Upper lobe of right lung (tissue), 1 donor: ENCODE measurements at regions not wholly inside any gene's neighbourhood (a gene's known extent, or its start where the extent isn't known, plus 50 kb on each side); places are given as distances from the start of the nearest gene placed in this dataset.
A peak's percentile ranks its signal among the peaks of the same experiment; 100 is the strongest.

ENCODE experiments used
- ATAC-seq: fragments of 200-7000 bp; cut with Tn5 transposase; one replicate; pipeline ENCODE4 v1.9.1; 2020; ENCODE audit warnings: mild to moderate bottlenecking, moderate library complexity
- DNase-seq: peaks from one replicate; pipeline ENCODE4 v3.0.0-alpha.2; 2020
- H3K27ac ChIP-seq: fragments of 200-600 bp; one replicate; pipeline ENCODE4 v1.8.0; 2022
- H3K27me3 ChIP-seq: fragments of 200-600 bp; one replicate; pipeline ENCODE4 v1.8.0; 2022; ENCODE audit warnings: mild to moderate bottlenecking
- H3K36me3 ChIP-seq: fragments of 200-600 bp; one replicate; pipeline ENCODE4 v1.8.0; 2022
- H3K4me1 ChIP-seq: fragments of 200-600 bp; one replicate; pipeline ENCODE4 v1.8.0; 2022
- H3K4me3 ChIP-seq: fragments of 200-600 bp; one replicate; pipeline ENCODE4 v1.8.0; 2022; ENCODE audit warnings: mild to moderate bottlenecking
- H3K9me3 ChIP-seq: fragments of 200-600 bp; one replicate; pipeline ENCODE4 v1.8.0; 2022
- intact Hi-C: fragments of 100-400 bp; cut with DNase I; formaldehyde crosslinking; loops from one replicate; pipeline ENCODE4 v1.11.0; 2022
- TF ChIP-seq, protein P1 (sequence below): fragments of 200-600 bp; IDR thresholded peaks from one replicate; pipeline ENCODE4 v1.8.0; 2022; ENCODE audit warnings: antibody characterized with exemption
- donor health status: DM: no; HTN: yes; CAD: no; lungs with severe emphysema.

GRCh38 chr2:41894563-41895333 lies 153.1 kb upstream of the PKDCC start:
- Histone ChIP-seq H3K9me3 (no peaks in the 10 kb centered on the region), H3K4me3 (no peak overlapping the region), H3K27me3 (no peaks in the 10 kb centered on the region), H3K36me3 (no peaks in the 10 kb centered on the region), H3K27ac (no peak overlapping the region), H3K4me1 (no peaks in the 10 kb centered on the region)
- ATAC-seq: peak; percentile 53
- DNase-seq: no peak
- TF ChIP-seq, protein P1, sequence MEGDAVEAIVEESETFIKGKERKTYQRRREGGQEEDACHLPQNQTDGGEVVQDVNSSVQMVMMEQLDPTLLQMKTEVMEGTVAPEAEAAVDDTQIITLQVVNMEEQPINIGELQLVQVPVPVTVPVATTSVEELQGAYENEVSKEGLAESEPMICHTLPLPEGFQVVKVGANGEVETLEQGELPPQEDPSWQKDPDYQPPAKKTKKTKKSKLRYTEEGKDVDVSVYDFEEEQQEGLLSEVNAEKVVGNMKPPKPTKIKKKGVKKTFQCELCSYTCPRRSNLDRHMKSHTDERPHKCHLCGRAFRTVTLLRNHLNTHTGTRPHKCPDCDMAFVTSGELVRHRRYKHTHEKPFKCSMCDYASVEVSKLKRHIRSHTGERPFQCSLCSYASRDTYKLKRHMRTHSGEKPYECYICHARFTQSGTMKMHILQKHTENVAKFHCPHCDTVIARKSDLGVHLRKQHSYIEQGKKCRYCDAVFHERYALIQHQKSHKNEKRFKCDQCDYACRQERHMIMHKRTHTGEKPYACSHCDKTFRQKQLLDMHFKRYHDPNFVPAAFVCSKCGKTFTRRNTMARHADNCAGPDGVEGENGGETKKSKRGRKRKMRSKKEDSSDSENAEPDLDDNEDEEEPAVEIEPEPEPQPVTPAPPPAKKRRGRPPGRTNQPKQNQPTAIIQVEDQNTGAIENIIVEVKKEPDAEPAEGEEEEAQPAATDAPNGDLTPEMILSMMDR: no peak
- intact Hi-C loops: no loop called here

GRCh38 chr2:41895334-41895664 lies 152.5 kb upstream of the PKDCC start:
- DNase-seq (no peak), ATAC-seq (no peak)
- H3K4me3 ChIP-seq: no peak overlapping the region
- no peaks in the 10 kb centered on the region for H3K36me3 ChIP-seq
- no peaks in the 10 kb centered on the region for H3K9me3 ChIP-seq
- TF ChIP-seq, protein P1: no peak
- no peaks in the 10 kb centered on the region for H3K27me3 ChIP-seq
- no peak overlapping the region for H3K27ac ChIP-seq
- intact Hi-C loops: no loop called here
- H3K4me1 ChIP-seq: no peaks in the 10 kb centered on the region

GRCh38 chr2:41896186-41896846 lies 151.5 kb upstream of the PKDCC start:
- TF ChIP-seq, protein P1: no peak
- Histone ChIP-seq H3K36me3 (no peaks in the 10 kb centered on the region), H3K4me3 (no peak overlapping the region), H3K27me3 (no peaks in the 10 kb centered on the region), H3K9me3 (no peaks in the 10 kb centered on the region), H3K4me1 (no peaks in the 10 kb centered on the region), H3K27ac (no peak overlapping the region)
- intact Hi-C loops: no loop called here
- DNase-seq (no peak), ATAC-seq (peak; percentile 44)

GRCh38 chr2:41899189-41899588 lies 148.6 kb upstream of the PKDCC start:
- ATAC-seq (peak; percentile 40), DNase-seq (no peak)
- Histone ChIP-seq H3K4me3 (no peak overlapping the region), H3K9me3 (no peaks in the 10 kb centered on the region), H3K27me3 (no peaks in the 10 kb centered on the region), H3K36me3 (no peaks in the 10 kb centered on the region), H3K27ac (no peak overlapping the region), H3K4me1 (no peaks in the 10 kb centered on the region)
- TF ChIP-seq, protein P1: no peak
- intact Hi-C loops: no loop called here

GRCh38 chr2:41900101-41900577 lies 147.7 kb upstream of the PKDCC start:
- intact Hi-C loops: no loop called here
- no peaks in the 10 kb centered on the region for H3K36me3 ChIP-seq
- H3K27ac ChIP-seq: no peak overlapping the region
- no peak overlapping the region for H3K4me3 ChIP-seq
- no peaks in the 10 kb centered on the region for H3K9me3 ChIP-seq
- ATAC-seq (no peak), DNase-seq (no peak)
- no peaks in the 10 kb centered on the region for H3K4me1 ChIP-seq
- H3K27me3 ChIP-seq: no peaks in the 10 kb centered on the region
- TF ChIP-seq, protein P1: no peak
